ENCODE measurements at regions not wholly inside any gene's neighbourhood (a gene's known extent, or its start where the extent isn't known, plus 50 kb on each side); places are given as distances from the start of the nearest gene placed in this dataset.
"Not testable (repeated sequence)": the region's sequence is repeated elsewhere in the genome, so short reads cannot be mapped to it uniquely, and the experiment has no call there.

DNA sequence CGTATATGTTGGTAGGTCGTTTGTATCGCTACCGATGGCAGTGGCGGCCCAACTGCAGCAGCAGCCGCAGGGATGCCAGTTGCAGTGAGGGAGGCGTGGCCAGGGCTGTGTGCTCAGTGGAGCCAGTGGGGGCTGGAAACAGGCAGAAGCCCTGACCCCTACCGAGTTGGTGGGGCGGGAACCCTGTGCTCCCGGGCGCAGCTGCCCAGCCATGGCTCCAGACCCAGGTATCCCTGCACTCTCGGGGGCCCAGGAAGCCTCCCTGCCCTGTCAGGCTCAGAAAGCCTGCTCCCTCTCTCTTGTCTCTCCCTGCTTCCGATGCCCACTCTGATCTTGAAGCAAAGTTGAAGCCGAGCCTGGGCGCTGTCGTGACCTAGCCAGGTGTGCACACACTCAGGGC, 78.6 kb upstream of the ITGB1 start:
- no peak for DNase-seq (ENCODE audit: low spot score)

DNA sequence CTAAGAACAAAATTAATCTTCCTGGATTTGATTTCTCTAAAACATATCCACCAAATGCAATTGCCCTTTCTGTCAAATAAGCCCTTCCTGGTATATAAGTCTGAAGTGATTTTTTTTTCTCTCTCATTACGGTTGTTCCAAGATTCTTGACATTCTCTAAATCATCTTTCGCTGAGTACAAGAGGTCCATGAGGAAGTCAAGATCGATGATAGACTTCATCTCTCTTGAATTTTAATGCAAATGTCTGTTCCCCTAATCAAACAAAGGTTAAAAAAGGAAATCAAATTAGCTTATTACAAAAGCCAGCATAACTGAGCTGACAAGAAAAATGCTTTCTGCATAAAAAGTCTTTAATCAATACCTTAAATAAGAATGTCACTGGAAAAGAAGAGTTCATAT, 77.4 kb upstream of the ITGB1 start:
- DNase-seq (ENCODE audit: low spot score), result no peak

DNA sequence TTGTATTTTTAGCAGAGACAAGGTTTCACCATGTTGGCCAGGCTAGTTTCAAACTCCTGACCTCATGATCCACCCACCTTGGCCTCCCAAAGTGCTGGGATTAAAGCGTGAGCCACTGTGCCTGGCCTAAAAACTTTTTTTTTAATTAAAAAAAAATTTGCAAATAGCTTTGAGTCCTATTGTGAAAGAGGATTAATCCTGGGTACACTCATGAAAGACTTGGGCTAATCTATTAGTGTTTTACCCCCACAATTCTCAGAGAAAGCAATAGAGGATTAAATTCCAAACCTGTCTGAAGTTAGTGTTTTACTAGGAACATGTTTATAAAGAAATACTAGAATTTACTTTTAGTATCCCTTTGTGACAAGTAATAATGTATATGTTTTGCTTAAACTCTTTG, 76.9 kb upstream of the ITGB1 start:
- no peak for DNase-seq (ENCODE audit: low spot score)

DNA sequence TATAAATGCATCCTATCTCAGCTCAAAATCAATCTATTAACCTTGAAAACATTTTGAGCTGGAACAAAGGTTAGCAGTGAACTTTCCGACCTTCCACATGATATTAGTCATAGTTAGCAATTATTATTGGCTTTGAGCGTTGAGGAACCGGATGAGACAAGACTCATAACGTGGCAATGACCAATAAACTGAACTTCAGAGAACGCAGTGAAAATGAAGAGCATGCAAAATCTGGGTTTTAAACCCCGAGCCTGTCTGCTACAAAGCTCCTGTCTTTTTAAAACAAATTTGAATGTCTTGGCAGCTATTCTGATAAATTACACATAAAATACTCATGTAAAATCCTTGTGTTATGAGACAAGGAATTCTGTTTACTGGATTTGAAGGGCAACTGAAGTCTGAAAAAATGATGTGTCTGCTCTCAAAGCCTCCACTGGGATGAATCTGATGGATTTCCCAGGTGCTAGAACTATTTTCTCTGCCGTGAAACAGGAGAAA, 74.7 kb upstream of the ITGB1 start:
- DNase-seq (ENCODE audit: low spot score), result no peak

DNA sequence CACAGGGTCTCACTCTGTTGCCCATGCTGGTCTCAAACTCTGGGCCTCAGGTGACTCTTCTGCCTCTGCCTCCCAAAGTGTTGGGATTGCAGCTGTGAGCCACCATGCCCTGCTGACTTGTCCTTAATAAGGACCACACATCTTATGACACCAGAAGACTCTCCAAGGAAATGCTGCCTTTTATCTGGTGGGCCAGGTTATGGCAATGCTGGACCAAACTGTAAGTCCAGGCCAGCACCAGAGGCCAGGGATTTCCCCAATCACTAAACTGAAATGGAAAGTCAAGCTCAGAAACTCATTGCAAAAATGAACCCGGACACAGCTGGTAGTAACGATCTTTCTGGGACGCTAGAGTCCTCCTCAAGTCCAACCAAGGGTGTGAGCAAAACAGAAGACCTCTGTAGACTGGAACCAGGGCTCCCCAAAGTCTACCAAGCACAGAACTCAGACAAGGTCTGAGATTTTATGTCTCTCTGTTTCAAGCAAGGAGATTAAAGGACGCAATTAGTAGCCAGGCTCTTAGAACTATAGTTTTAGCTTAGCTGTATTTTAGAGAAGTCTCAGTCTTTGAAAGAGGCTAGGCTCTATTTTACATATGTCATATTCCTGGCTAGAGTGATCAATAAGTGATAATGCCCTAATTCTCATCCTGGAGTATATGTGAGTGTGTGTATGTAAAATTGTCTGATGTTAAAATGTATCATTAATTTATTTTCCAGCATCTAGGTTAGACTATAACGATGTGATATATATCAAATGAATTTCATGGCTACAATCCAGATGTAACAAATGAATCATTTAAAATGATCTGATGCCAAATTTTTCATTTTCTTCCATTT, 74.0 kb upstream of the ITGB1 start:
- DNase-seq (ENCODE audit: low spot score), result no peak

DNA sequence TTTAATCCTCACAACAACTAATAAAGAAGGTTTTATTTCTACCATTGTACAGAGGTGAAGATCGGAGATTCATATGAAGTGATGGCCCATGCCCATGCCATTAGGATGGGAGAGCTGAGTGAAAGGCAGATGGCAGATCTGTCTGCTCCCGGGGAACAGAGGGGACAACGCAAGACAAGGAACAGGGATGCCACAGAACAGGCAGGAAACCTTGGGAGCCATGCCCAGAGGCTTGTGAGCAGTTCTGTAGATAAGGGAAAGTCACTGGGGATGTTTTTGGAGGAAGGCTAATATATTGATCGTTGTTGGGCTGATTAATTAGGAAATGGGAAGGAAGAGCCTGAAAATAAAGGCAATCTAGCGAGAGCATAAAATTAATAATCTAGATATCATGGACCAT, 73.1 kb upstream of the ITGB1 start:
- DNase-seq (ENCODE audit: low spot score), result no peak

DNA sequence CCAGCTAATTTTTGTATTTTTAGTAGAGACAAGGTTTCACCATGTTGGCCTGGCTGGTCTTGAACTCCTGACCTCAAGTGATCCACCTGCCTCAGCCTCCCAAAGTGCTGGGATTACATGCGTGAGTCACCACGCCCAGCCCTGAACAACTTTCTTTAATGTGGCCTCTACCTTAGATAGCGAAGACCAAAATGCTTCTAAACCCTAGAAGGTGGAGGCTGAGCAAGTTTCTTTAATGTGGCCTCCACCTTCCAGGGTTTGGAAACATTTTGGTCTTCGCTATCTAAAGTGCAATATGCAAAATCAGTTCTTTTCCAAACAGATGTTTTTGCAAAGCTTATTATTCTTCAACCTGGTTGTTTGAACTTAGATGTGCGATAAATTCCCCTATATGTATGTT, 70.5 kb upstream of the ITGB1 start:
- not testable (repeated sequence) for DNase-seq (ENCODE audit: low spot score)

DNA sequence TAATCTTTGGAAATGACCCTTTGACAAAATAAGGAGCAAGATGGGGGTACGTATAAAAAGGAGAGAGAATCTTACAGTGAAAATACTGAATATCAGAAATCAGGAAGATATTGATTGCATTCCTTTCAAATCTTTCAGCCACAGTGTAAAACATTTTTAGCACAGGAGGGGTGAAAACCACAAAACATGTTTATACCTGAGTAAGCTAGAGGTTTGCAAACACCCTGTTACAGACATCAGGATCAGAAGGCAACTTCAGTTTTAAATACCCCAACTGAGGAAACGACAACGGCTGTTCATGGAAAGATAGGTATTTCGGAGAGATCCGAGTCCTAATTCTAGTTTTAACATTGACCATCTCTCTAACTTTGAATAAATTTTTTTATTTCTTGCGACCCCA, 69.1 kb upstream of the ITGB1 start:
- no peak for DNase-seq (ENCODE audit: low spot score)

DNA sequence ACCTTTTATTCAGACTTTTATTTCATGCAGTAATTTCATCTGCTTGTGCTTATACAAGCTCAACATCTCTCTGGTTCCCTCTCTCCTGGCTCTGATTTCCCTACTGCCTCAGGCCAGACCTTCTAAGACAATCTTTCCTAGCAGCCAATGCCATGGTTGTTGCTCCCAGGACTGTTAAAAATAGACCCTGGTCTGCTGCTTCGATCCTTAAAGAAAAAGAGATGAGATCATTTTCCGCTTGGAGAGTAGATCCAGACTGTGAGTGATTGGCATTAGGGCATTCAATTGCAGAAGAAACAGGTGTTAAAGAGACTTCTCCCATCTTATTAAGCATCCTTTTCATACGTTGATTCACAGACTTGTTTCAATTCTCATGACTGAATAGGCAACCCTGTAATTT, 68.4 kb upstream of the ITGB1 start:
- no peak for DNase-seq (ENCODE audit: low spot score)

DNA sequence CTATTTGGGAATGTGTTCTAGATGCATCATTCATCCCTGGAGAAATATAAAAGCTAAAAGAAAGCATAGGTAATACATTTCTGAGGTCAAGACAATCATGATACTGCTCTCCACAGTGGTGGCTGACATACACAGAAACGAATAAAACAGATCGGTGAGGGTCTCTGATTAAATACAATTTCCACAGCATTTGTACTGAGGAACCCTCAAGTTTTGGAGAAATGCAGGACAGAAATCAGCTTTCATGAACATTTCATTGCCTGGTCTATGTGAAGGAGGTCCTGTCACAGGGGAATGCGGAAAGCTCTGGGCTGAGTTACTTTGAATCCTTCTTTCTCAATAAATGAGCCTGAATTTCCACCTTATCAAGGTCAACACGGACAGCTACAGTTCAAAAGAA, 67.9 kb upstream of the ITGB1 start:
- DNase-seq (ENCODE audit: low spot score), result no peak

DNA sequence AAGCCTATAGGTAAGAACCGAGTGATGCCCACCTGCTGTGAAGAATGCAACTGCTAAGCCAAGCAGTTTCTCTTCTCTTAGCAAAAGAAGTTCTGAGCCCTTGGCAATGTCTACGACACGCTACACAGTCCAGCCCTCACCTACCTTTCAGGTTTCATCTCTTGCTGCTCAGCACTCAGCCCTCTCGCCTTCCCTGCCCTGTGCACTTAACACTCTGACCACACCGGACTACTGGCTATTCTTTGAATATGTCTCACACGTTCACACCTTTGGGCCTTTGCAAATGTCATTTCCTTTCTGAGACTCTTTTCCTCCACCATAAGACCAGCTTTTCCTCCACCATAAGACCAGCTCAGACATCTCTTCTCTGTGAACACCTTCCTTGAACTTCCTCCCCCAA, 67.0 kb upstream of the ITGB1 start:
- no peak for DNase-seq (ENCODE audit: low spot score)

DNA sequence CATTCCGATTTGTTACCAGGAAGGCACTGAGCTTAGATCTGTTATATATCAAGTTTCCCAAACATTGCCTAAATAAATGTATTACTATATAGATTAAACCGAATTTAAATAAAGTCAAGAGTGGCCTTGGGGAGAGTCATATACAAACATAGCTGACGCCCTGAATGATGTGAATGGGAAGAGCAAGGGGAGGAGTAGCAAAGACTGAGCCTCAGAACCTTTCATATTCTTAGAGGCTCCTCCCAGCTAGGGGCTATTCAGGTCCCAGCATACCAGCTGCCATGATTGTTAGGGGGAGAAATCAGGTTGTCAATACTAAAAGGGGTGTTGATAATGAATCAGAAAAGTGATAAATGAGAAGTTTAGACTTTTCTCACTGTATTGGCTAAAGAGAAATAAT, 64.7 kb upstream of the ITGB1 start:
- no peak for DNase-seq (ENCODE audit: low spot score)

DNA sequence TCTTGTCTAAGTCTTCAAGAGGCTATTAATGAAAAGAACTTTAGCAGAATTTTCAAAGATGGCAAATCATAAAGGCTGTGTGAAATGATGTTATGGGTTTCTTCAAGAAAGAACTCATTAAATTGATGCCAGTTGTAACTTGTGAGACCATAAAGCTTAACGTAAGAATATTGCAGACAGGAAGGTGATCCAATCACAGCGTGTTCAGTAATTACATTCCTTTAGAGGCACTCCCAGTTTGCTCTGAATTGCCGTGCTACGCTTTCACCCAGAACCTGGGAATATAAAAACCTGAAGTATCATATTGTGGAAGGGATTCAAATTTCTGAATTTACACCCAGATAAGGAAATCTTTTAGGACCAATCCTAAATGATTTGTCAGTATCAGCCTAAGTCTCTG, 64.1 kb upstream of the ITGB1 start:
- DNase-seq (ENCODE audit: low spot score), result no peak

DNA sequence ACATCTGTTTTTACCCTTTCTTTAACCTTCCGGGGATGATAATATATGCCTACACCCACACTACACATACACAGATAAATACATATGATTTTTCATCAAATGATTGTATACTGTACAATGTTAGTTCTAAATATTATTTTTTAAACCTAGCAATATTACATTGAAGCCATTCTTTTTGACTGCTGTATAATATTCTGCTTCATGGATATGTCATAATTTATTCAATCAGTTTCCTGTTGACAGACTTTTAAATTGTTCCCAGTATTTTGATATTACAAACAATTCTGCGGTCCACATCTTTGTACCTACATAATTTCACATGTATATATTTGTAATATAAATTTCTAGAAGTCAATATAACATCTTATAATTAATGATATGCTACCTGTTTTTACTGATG, 59.0 kb upstream of the ITGB1 start:
- no peak for DNase-seq (ENCODE audit: low spot score)

DNA sequence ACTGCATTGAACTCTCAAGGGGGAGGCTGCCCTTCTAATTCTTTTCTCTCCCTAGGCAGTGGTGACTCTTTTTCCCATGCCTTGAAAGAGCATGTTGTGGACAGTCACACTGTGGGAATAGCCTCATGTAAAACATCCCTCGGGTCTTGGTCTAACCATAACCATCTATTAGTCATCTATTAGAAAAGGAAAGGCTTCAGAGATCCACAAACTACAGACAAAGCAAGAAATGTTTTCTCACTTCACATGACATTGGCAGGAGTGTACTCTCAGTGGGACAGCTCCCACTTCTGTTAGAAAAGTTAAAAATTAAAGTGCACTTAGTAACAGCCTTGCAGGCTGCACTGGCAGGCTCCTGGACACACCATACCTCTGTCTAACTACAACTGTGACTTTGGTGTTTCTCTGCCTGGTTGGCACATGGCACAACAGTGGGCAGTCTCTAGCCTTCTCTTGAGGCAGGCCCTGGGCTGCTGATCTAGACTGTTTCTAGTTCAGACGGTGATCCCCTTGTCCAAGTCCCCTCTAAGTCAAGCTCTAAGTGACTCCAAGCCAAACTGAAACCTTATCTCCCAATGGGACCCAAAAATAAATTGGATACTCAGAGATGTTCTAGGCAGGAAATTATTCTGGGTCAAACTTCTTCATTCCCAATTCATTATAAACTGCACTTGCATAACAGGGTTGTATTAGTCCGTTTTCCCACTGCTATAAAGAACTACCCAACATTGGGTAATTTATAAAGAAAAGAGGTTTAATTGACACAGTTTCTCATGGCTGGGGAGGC, 57.9 kb upstream of the ITGB1 start:
- DNase-seq (ENCODE audit: low spot score), result peak; percentile 92

DNA sequence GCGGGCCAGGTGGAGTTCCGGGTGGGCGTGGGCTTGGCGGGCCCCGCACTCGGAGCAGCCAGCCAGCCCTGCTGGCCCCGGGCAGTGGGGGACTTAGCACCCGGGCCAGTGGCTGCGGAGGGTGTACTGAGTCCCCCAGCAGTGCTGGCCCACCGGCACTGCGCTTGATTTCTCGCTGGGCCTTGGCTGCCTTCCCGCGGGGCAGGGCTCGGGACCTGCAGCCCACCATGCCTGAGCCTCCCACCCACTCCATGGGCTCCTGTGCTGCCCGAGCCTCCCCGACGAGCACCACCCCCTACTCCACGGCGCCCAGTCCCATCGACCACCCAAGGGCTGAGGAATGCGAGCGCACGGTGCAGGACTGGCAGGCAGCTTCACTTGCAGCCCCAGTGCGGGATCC, 55.3 kb upstream of the ITGB1 start:
- not testable (repeated sequence) for DNase-seq (ENCODE audit: low spot score)

DNA sequence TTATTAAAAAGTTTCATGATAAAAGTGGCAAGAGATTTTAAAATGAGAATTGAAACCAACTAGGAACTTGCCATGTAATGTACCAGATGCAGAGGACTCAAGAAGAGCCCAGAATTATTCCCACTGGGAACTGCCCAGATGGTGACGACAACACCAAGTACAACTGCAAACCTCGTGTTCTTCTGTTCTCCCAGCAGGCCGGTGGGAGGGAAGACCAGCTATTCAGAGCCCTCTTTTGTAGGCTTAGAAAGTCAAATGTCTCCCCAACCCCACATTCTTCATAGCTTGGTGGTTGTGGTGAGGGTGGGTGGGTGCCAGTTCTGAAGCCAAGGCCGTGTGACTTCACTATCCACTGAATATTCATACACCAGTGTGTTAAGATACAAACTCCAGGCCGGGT, 54.3 kb upstream of the ITGB1 start:
- DNase-seq (ENCODE audit: low spot score), result no peak

DNA sequence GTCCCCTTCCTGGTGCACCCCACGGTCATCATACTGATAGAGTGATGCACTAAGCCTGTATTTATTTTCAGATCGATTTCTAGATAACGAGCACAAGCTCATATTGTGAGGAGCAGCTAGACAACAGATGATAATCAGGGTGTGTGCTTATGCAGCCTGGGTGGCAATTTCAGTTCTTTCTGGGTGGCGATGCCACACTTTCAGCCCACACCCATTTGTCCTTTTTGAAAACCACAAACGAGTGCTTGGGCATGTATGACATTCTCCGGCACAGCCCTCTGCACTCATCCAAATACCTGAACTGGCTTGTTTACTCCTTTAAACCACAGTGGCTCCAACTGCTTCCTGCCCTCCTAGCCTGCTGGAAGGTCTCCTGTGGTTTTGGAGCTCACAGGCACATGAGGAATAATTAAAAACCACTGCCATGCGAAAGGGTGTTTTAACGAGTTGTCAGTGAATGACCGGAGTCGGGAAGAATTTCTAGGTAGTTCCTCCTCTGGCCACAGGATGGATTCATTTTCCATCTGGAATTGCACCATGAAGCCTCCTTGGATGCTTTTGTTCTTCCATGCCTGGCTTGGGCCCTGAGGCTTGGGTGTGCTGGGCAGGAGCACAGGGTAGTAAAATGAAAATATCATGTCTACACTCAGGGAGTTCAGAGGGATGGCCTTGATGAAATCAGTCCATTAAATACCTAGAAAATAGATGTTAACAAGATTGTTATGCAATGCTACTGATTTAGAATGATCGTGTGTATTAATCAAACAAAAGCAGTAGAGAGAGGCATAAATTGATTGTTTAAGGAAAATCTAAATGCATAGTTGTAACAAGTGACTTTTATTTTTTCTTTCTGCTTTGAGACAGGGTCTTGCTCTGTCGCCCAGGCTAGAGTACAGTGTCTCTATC, 52.4 kb upstream of the ITGB1 start:
- peak; percentile 99 for DNase-seq (ENCODE audit: low spot score)

DNA sequence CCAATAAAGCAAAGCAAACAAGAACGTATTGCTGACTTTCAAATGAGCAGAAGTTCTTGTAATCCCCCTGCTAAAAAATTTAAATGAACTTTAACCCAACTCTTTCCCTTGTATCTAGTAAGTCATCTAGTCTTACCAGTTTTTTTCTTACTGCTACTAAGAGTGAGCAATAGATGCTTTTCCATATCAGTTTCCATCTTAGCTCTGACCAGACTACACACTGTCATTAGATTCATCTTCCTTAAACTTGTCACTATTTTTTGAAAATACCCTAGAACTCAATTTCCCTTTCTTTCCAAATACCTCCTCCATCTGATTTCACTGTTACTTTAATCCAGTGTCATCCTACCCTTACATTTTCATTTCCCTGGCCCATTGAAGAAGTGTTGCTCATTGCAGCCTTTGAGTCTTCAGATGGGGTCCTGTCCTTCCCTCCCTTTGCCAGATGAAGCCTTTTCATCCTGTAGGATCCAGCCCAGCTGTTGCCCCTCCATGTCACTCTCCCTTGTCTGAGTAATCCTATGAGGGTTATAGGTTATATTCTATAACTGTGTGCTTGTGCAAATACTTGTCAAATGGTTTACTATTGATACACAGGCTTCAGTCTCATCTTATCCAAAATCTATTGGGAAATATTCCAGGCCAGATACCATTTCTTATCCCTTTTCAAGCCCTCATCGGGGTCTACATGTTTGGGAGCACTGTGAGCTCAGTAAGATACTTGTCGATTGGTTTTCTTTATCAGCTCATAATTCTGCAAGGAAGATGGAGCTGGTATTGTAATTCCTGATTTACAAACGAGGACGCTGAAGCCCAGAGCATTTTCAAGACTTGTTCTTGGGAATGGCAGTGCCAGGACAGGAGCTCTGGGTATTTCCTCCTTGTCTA, 51.5 kb upstream of the ITGB1 start:
- DNase-seq (ENCODE audit: low spot score), result no peak

DNA sequence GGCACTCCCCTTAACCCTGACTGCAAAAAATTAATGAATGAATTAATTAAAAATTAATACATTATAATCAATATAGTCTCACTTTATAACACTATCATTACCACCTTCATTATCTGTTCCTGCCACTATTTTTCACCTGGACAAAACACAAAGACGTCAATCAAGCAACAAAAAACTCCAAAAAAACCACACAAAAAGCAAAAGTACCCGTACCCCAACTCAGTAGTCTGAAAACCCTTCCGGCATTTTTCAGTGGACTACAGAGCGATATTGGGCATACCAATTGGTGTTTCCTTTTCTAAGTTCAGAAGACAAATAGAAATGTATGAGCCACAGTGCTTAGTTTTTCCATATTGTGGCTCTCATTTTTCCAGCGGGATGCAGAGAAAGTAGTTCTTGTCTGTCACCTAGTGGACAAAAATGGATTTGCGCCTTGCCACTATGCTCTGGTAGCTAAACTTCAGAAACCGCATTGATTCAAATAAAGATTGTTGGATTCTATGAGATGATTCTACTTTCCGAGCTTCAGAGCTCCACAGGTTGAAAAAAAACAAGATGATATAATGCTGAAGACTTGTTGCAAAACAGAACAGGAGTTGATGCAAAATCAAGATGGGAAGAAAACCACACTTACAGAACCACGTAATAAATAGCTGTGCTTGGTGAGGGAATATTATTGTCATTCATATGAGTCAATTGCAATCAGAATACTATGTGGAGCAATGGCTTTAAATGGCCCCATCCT, 50.6 kb upstream of the ITGB1 start:
- peak; percentile 86 for DNase-seq (ENCODE audit: low spot score)
